ENCODE measurements at regions not wholly inside any gene's neighbourhood (a gene's known extent, or its start where the extent isn't known, plus 50 kb on each side); places are given as distances from the start of the nearest gene placed in this dataset.

DNA sequence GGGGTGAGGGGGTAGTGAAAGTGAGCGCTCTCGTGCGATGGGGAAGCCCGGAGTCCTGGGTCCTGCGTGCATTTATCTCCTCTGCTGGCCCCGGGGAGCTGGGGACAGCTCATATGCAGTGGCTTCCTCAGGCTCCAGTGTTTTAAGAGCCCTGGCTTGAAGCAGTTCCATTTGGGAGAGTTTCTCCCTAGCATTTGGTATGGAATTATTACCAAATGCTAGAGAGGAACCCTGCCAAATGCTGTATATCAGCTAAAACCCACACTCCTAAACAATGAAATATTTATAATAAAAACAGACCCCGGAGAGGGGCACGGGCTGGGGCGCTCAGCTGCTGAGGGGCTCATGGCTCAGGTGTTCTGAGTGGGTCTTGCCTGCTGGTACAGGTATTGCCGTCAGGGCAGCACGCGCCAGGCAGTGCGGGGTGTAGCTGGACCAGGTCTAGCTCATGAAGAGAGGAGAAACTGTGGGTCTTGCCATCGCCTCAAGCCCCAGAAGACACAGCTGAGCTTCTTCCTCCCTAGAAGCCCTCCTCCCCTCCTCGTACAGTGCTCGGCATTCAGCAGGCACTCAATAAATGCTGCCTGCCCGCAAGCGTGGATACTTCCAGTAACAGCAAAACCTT, 163.6 kb upstream of the ZNF536 start:
- no peak for TF ChIP-seq POLR2A (IDR thresholded peaks at IDR 0.05)
- TF ChIP-seq, protein P1, sequence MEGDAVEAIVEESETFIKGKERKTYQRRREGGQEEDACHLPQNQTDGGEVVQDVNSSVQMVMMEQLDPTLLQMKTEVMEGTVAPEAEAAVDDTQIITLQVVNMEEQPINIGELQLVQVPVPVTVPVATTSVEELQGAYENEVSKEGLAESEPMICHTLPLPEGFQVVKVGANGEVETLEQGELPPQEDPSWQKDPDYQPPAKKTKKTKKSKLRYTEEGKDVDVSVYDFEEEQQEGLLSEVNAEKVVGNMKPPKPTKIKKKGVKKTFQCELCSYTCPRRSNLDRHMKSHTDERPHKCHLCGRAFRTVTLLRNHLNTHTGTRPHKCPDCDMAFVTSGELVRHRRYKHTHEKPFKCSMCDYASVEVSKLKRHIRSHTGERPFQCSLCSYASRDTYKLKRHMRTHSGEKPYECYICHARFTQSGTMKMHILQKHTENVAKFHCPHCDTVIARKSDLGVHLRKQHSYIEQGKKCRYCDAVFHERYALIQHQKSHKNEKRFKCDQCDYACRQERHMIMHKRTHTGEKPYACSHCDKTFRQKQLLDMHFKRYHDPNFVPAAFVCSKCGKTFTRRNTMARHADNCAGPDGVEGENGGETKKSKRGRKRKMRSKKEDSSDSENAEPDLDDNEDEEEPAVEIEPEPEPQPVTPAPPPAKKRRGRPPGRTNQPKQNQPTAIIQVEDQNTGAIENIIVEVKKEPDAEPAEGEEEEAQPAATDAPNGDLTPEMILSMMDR (IDR thresholded peaks at IDR 0.05) = no peak

All from esophagus squamous epithelium (tissue), 4 donors.